K562 (cell line): ENCODE measurements at regions not wholly inside any gene's neighbourhood (a gene's known extent, or its start where the extent isn't known, plus 50 kb on each side); places are given as distances from the start of the nearest gene placed in this dataset.

Experiments used
- ATAC-seq: fragments of 200-7000 bp; cut with Tn5 transposase; 3 replicates; pipeline ENCODE4 v1.9.1; 2020; ENCODE audit warnings: moderate library complexity
- BruUV-seq: library from RNA; stranded (reverse); fragments of 400-500 nt; replicated peaks from 2 replicates; lab custom pipeline; 2021; lab: Mats Ljungman, UMichigan
- CTCF ChIA-PET: fragments of 300-600 bp; formaldehyde crosslinking; extraction: SDS; loops from one replicate; lab custom pipeline; 2021; ENCODE audit warnings: low intra/inter-chr PET ratio; lab: Yijun Ruan, JAX
- POLR2A ChIA-PET: fragments of 300-600, 350-650 bp; sonication (Branson Sonifier 250); formaldehyde crosslinking; extraction: SDS; loops from one replicate; lab custom pipeline; 2021; ENCODE audit warnings: antibody characterized with exemption, inconsistent platforms; lab: Yijun Ruan, JAX
- DNase-seq, 4 experiments: peaks; one replicate each; pipeline versions ENCODE4 v3.0.0 to v3.0.0-alpha.2; 2011 to 2018; ENCODE audit warnings: low spot score in 3 of 4, mixed read lengths in 3 of 4; ENCODE audit errors: extremely low read depth in 1 of 4
- FAIRE-seq: peaks from 2 replicates; lab custom pipeline; 2011; peaks lifted over from hg19 to GRCh38; lab: Jason Lieb, UNC
- H2AFZ ChIP-seq: 2 replicates; pipeline ENCODE4 v1.6.0; 2011; ENCODE audit warnings: low read depth, low read length, control low read depth, inconsistent platforms
- H3K27ac ChIP-seq: fragments of 200-600 bp; 3 replicates; pipeline ENCODE4 v1.8.0; 2011; ENCODE audit warnings: low read depth, mild to moderate bottlenecking, control low read depth, inconsistent platforms, low read length, moderate library complexity, mixed read lengths; ENCODE audit errors: extremely low read depth
- H3K27me3 ChIP-seq, 2 experiments: fragments of 300-600 bp in 1 of 2; 2 replicates in 1 of 2; 3 replicates in 1 of 2; pipeline versions ENCODE4 v1.6.0 to v1.8.0; 2011; ENCODE audit warnings: inconsistent platforms in 2 of 2, low read length in 2 of 2, mild to moderate bottlenecking in 1 of 2, mixed read lengths in 1 of 2, moderate library complexity in 1 of 2; ENCODE audit not compliant: control insufficient read depth in 2 of 2, insufficient read depth in 2 of 2
- H3K36me3 ChIP-seq: fragments of 300-600 bp; 3 replicates; pipeline ENCODE4 v1.8.0; 2011; ENCODE audit warnings: mild to moderate bottlenecking, low read length, inconsistent platforms; ENCODE audit not compliant: control insufficient read depth, insufficient read depth
- H3K4me1 ChIP-seq, 2 experiments: fragments of 200-600 bp in 1 of 2; replicated peaks in 1 of 2; 2 replicates in 1 of 2; 3 replicates in 1 of 2; pipeline versions ENCODE4 v1.5.1 to v1.8.0; 2011; ENCODE audit warnings: inconsistent platforms in 2 of 2, low read length in 2 of 2, mild to moderate bottlenecking in 1 of 2, mixed read lengths in 1 of 2, moderate library complexity in 1 of 2; ENCODE audit not compliant: control insufficient read depth in 2 of 2, insufficient read depth in 2 of 2
- H3K4me2 ChIP-seq: 2 replicates; pipeline ENCODE4 v1.6.1; 2011; ENCODE audit warnings: low read length, control low read depth, inconsistent platforms, mixed read lengths; ENCODE audit not compliant: insufficient read depth
- H3K4me3 ChIP-seq: fragments of 200-600 bp; sonication (generic), shearing (Covaris generic); 2 replicates; pipeline ENCODE4 v1.5.1; 2016; ENCODE audit warnings: control low read depth, inconsistent platforms
- H3K79me2 ChIP-seq: fragments of 200-600 bp; 3 replicates; pipeline ENCODE4 v1.8.0; 2011; ENCODE audit warnings: low read length, inconsistent platforms; ENCODE audit not compliant: control insufficient read depth, insufficient read depth
- H3K9ac ChIP-seq, 2 experiments: 2 replicates each; pipeline versions ENCODE4 v1.6.0 to v1.6.1; 2011; ENCODE audit warnings: low read depth in 2 of 2, low read length in 2 of 2, control low read depth in 1 of 2, inconsistent platforms in 1 of 2, mild to moderate bottlenecking in 1 of 2, mixed read lengths in 1 of 2; ENCODE audit not compliant: insufficient read depth in 1 of 2
- H3K9me1 ChIP-seq: one replicate; pipeline ENCODE4 v1.6.0; 2011; ENCODE audit warnings: inconsistent platforms, mild to moderate bottlenecking, low read length, moderate library complexity; ENCODE audit not compliant: control insufficient read depth, insufficient read depth
- H3K9me3 ChIP-seq: replicated peaks from 2 replicates; pipeline ENCODE4 v1.5.1; 2011; ENCODE audit warnings: low read depth, low read length, inconsistent platforms; ENCODE audit not compliant: control insufficient read depth, insufficient read depth
- H4K20me1 ChIP-seq: replicated peaks from 2 replicates; pipeline ENCODE4 v1.6.1; 2011; ENCODE audit warnings: low read length, inconsistent platforms, mixed read lengths; ENCODE audit not compliant: control insufficient read depth, insufficient read depth
- CC2D1A ChIP-seq: fragments of 450-650 bp; IDR thresholded peaks from 2 replicates; pipeline ENCODE4 v1.6.1; 2017; ENCODE audit warnings: mild to moderate bottlenecking
- FOXK1 ChIP-seq: sonication (generic); formaldehyde crosslinking; IDR thresholded peaks from 2 replicates; pipeline ENCODE4 v1.8.0; 2022; ENCODE audit warnings: missing genetic modification reagents, mild to moderate bottlenecking, borderline replicate concordance
- HDAC1 ChIP-seq, 2 experiments: fragments of 450-650 bp; IDR thresholded peaks; 2 replicates each; pipeline ENCODE4 v1.6.1; 2016 to 2017; ENCODE audit warnings: inconsistent platforms in 1 of 2, mild to moderate bottlenecking in 1 of 2, moderate library complexity in 1 of 2
- HNRNPUL1 ChIP-seq: fragments of 200-400 bp; formaldehyde crosslinking; IDR thresholded peaks from 2 replicates; pipeline ENCODE4 v1.6.1; 2017; ENCODE audit warnings: low read length
- LCOR ChIP-seq: sonication (generic); formaldehyde crosslinking; IDR thresholded peaks from 2 replicates; pipeline ENCODE4 v1.8.0; 2022; ENCODE audit warnings: mild to moderate bottlenecking, missing genetic modification reagents
- NCOR1 ChIP-seq: fragments of 450-650 bp; IDR thresholded peaks from 2 replicates; pipeline ENCODE4 v1.6.1; 2016; ENCODE audit warnings: mild to moderate bottlenecking, moderate library complexity
- PPARD ChIP-seq: fragments of 250-450 bp; sonication (Bioruptor Pico); IDR thresholded peaks from 2 replicates; pipeline ENCODE4 v1.8.0; 2022; ENCODE audit warnings: inconsistent platforms, mild to moderate bottlenecking, moderate library complexity
- TEAD4 ChIP-seq, 2 experiments: sonication (generic) in 1 of 2; formaldehyde crosslinking in 1 of 2; IDR thresholded peaks; 2 replicates each; pipeline versions ENCODE4 v1.6.1 to v1.8.0; 2012 to 2022; ENCODE audit warnings: borderline replicate concordance in 1 of 2, inconsistent platforms in 1 of 2, low read length in 1 of 2, mild to moderate bottlenecking in 1 of 2, missing genetic modification reagents in 1 of 2
- TOE1 ChIP-seq, 2 experiments: fragments of 450-650 bp in 1 of 2; sonication (generic) in 1 of 2; formaldehyde crosslinking in 1 of 2; IDR thresholded peaks; 2 replicates each; pipeline versions ENCODE4 v1.7.1 to v1.8.0; 2016 to 2022; ENCODE audit warnings: borderline replicate concordance in 2 of 2, mild to moderate bottlenecking in 2 of 2, antibody characterized with exemption in 1 of 2, inconsistent platforms in 1 of 2, low read depth in 1 of 2, missing genetic modification reagents in 1 of 2, moderate library complexity in 1 of 2
- ZFP30 ChIP-seq: fragments of 250-450 bp; sonication (Bioruptor Pico); IDR thresholded peaks from 2 replicates; pipeline ENCODE4 v1.8.0; 2022; ENCODE audit warnings: moderate library complexity, mild to moderate bottlenecking, inconsistent platforms, borderline replicate concordance
- ZKSCAN8 ChIP-seq: fragments of 200-800 bp; sonication (Bioruptor generic); IDR thresholded peaks from 2 replicates; pipeline ENCODE4 v1.6.1; 2016; ENCODE audit warnings: missing genetic modification characterization, missing compliant biosample characterization
- ZNF354B ChIP-seq: fragments of 250-450 bp; sonication (Bioruptor Pico); IDR thresholded peaks from 2 replicates; pipeline ENCODE4 v1.4.0; 2020
- WGBS: fragments of 100-300 bp; shearing (Covaris generic); methylation state at CpG from one replicate; pipeline ENCODE4 v1.1.6; 2016; ENCODE audit warnings: low coverage, mixed read lengths; ENCODE audit not compliant: insufficient coverage; ENCODE audit errors: missing lambda C conversion rate; 5-methylcytosine and 5-hydroxymethylcytosine counted together
- in situ Hi-C: fragments of 300-500 bp; cut with MboI; formaldehyde crosslinking; loops from 4 replicates; pipeline ENCODE4 v1.15.0; 2018; ENCODE audit warnings: inconsistent platforms, mixed read lengths
- intact Hi-C: fragments of 100-400 bp; cut with micrococcal nuclease; formaldehyde crosslinking; loops from 2 replicates; pipeline ENCODE4 v1.14.2; 2022
- TF ChIP-seq, protein P1 (sequence below): fragments of 250-450 bp; sonication (Bioruptor Pico); IDR thresholded peaks from 2 replicates; pipeline ENCODE4 v1.8.0; 2022; ENCODE audit warnings: moderate library complexity, mild to moderate bottlenecking, inconsistent platforms

- TF ChIP-seq ZNF354B (CRISPR knock-in tag) (no peak), PPARD (no peak), ZFP30 (CRISPR knock-in tag) (no peak), FOXK1 (CRISPR knock-in tag) (no peak), TEAD4 (IDR thresholded peaks at IDR 0.05; ENCODE audit: low read length) (no peak), TEAD4 (CRISPR knock-in tag; IDR thresholded peaks at IDR 0.05; ENCODE audit: borderline replicate concordance) (no peak)
Measured at GRCh38 chr6:10203651-10204050, 211.2 kb downstream of the TFAP2A start (continued).

DNA sequence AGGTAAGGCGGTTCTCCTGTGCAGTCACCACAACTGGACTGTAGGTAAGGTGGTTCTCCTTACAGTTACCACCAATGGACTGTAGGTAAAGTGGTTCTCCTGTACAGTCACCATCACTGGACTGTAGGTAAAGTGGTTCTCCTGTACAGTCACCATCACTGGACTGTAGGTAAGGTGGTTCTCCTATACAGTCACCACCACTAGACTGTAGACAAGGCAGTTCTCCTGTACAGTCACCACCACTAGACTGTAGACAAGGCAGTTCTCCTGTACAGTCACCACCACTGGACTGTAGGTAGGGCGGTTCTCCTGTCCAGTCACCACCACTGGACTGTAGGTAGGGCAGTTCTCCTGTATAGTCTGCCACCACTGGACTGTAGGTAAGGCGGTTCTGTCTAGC, 212.3 kb downstream of the TFAP2A start:
- intact Hi-C loops: no loop called here
- Histone ChIP-seq H4K20me1 (no peaks in the 10 kb centered on the region), H3K79me2 (no peaks in the 10 kb centered on the region), H3K4me3 (no peak overlapping the region), H3K36me3 (no peaks in the 10 kb centered on the region), H3K4me2 (no peak overlapping the region), H2AFZ (no peak overlapping the region), H3K27ac (no peak overlapping the region), H3K27me3 (peaks cover 3 to 12% of the 10 kb centered on the region in 2 experiments; a peak in 2 of 5 replicates), H3K9me3 (no peaks in the 10 kb centered on the region), H3K4me1 (no peaks in the 10 kb centered on the region), H3K9me1 (no peaks in the 10 kb centered on the region), H3K9ac (no peak overlapping the region)
- POLR2A ChIA-PET: no interaction called here
- TF ChIP-seq HNRNPUL1 (no peak), NCOR1 (no peak), HDAC1 (IDR thresholded peaks at IDR 0.05) (no peak), ZKSCAN8 (no peak), CC2D1A (no peak), LCOR (CRISPR knock-in tag) (no peak), TOE1 (IDR thresholded peaks at IDR 0.05; ENCODE audit: borderline replicate concordance) (no peak), TOE1 (CRISPR knock-in tag; IDR thresholded peaks at IDR 0.05; ENCODE audit: borderline replicate concordance, low read depth) (no peak)
- TF ChIP-seq, protein P1, sequence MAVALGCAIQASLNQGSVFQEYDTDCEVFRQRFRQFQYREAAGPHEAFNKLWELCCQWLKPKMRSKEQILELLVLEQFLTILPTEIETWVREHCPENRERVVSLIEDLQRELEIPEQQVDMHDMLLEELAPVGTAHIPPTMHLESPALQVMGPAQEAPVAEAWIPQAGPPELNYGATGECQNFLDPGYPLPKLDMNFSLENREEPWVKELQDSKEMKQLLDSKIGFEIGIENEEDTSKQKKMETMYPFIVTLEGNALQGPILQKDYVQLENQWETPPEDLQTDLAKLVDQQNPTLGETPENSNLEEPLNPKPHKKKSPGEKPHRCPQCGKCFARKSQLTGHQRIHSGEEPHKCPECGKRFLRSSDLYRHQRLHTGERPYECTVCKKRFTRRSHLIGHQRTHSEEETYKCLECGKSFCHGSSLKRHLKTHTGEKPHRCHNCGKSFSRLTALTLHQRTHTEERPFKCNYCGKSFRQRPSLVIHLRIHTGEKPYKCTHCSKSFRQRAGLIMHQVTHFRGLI (CRISPR knock-in tag): no peak
- DNase-seq: no peak
- FAIRE-seq: no peak
- no peak for ATAC-seq
- in situ Hi-C loops: no loop called here
- WGBS: 2% methylated on average over 3 of the region's 3 CpGs
- CTCF ChIA-PET: no interaction called here
- no TSS peak for BruUV-seq
